ENCODE measurements at regions not wholly inside any gene's neighbourhood (a gene's known extent, or its start where the extent isn't known, plus 50 kb on each side); places are given as distances from the start of the nearest gene placed in this dataset.

DNA sequence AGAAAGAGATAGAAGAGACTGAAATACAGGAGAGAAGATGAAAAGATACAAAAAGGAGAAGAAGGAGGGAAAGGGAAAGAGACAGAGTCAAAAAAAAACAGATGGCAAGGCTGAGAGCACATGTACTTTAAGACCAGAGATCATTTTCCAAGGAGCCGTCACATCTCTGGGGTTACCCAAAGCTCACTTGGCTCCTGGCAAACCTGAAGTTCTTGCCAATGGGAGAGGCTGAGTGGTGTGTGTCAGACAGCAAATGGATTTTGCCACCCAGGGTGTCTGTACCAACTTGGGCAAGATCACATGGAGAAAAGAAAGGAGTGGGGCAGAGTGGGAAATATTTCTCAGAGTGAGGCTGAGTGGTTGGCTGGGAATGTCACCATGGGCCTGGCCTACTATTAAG, 219.3 kb upstream of the TNP1 start:
- Histone ChIP-seq H3K36me3 (ENCODE audit: control insufficient read depth, insufficient read depth, low read length) (no peaks in the 10 kb centered on the region), H3K27me3 (ENCODE audit: control insufficient read depth, insufficient read depth, low read length) (no peaks in the 10 kb centered on the region), H3K9me3 (ENCODE audit: control insufficient read depth, insufficient read depth, low read depth, low read length) (no peaks in the 10 kb centered on the region), H3K4me3 (ENCODE audit: low read depth in 2 of 2, low read length in 2 of 2) (no peak overlapping the region), H3K27ac (ENCODE audit: low read length) (no peak overlapping the region), H3K4me1 (ENCODE audit: control insufficient read depth, insufficient read depth, low read length) (no peaks in the 10 kb centered on the region)
- no peak for TF ChIP-seq TCF7L2 (IDR thresholded peaks at IDR 0.05; ENCODE audit: low read depth, low read length)
- TF ChIP-seq, protein P1, sequence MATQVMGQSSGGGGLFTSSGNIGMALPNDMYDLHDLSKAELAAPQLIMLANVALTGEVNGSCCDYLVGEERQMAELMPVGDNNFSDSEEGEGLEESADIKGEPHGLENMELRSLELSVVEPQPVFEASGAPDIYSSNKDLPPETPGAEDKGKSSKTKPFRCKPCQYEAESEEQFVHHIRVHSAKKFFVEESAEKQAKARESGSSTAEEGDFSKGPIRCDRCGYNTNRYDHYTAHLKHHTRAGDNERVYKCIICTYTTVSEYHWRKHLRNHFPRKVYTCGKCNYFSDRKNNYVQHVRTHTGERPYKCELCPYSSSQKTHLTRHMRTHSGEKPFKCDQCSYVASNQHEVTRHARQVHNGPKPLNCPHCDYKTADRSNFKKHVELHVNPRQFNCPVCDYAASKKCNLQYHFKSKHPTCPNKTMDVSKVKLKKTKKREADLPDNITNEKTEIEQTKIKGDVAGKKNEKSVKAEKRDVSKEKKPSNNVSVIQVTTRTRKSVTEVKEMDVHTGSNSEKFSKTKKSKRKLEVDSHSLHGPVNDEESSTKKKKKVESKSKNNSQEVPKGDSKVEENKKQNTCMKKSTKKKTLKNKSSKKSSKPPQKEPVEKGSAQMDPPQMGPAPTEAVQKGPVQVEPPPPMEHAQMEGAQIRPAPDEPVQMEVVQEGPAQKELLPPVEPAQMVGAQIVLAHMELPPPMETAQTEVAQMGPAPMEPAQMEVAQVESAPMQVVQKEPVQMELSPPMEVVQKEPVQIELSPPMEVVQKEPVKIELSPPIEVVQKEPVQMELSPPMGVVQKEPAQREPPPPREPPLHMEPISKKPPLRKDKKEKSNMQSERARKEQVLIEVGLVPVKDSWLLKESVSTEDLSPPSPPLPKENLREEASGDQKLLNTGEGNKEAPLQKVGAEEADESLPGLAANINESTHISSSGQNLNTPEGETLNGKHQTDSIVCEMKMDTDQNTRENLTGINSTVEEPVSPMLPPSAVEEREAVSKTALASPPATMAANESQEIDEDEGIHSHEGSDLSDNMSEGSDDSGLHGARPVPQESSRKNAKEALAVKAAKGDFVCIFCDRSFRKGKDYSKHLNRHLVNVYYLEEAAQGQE (IDR thresholded peaks at IDR 0.05; ENCODE audit: insufficient read depth in 1 of 2, low read depth in 2 of 2, low read length in 1 of 2) = no peak
- TF ChIP-seq SIN3A (IDR thresholded peaks at IDR 0.05; ENCODE audit: borderline replicate concordance, insufficient read depth, low read depth, low read length) = no peak
- TF ChIP-seq, protein P2, sequence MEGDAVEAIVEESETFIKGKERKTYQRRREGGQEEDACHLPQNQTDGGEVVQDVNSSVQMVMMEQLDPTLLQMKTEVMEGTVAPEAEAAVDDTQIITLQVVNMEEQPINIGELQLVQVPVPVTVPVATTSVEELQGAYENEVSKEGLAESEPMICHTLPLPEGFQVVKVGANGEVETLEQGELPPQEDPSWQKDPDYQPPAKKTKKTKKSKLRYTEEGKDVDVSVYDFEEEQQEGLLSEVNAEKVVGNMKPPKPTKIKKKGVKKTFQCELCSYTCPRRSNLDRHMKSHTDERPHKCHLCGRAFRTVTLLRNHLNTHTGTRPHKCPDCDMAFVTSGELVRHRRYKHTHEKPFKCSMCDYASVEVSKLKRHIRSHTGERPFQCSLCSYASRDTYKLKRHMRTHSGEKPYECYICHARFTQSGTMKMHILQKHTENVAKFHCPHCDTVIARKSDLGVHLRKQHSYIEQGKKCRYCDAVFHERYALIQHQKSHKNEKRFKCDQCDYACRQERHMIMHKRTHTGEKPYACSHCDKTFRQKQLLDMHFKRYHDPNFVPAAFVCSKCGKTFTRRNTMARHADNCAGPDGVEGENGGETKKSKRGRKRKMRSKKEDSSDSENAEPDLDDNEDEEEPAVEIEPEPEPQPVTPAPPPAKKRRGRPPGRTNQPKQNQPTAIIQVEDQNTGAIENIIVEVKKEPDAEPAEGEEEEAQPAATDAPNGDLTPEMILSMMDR (IDR thresholded peaks at IDR 0.05) = no peak
- TF ChIP-seq POLR2AphosphoS5 (IDR thresholded peaks at IDR 0.05; ENCODE audit: low read depth, low read length) = no peak
- CTCF ChIA-PET = no interaction called here
- in situ Hi-C loops (cut with HindIII; ENCODE audit: low pct_unique_long_range_greater_than_20kb, low sequenced_read_pairs) = no loop called here
- BruUV-seq (replicated peaks) = no TSS peak
- POLR2A ChIA-PET = no interaction called here
- DNase-seq (ENCODE audit: low read depth, low spot score) (no peak), ATAC-seq (no peak)
- intact Hi-C loops (cut with micrococcal nuclease; ENCODE audit: unreplicated experiment) = no loop called here

DNA sequence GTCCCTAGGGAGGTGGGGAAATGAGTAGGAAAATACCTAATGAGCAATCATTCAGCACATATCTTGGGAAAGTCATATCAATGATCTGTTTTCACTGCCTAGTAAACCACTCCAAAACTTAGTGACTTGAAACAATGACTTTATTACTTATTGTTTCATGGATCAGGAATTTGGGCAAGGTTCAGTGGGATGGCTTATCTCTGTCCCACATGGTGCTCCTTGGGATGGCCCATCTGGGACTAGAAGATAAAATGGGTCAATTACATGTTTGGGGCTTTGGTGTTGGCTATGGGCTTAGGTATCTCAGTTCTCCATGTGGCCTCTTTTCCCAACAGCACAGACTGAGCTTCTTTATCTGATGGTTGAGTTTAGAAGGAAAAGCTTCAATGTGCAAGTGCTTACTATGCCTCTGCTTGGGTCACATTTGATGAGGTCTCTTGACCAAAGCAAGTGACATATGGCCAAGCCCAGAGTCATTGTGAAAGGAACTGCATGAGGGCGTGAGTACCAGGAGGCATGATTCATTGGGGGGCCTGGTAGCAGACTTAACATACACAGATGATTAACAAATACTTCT, 218.1 kb upstream of the TNP1 start:
- ATAC-seq (no peak), DNase-seq (ENCODE audit: low read depth, low spot score) (no peak)
- in situ Hi-C loops (cut with HindIII; ENCODE audit: low pct_unique_long_range_greater_than_20kb, low sequenced_read_pairs) = no loop called here
- Histone ChIP-seq H3K4me1 (ENCODE audit: control insufficient read depth, insufficient read depth, low read length) (no peaks in the 10 kb centered on the region), H3K27ac (ENCODE audit: low read length) (no peak overlapping the region), H3K36me3 (ENCODE audit: control insufficient read depth, insufficient read depth, low read length) (no peaks in the 10 kb centered on the region), H3K4me3 (ENCODE audit: low read depth in 2 of 2, low read length in 2 of 2) (no peak overlapping the region), H3K9me3 (ENCODE audit: control insufficient read depth, insufficient read depth, low read depth, low read length) (no peaks in the 10 kb centered on the region), H3K27me3 (ENCODE audit: control insufficient read depth, insufficient read depth, low read length) (no peaks in the 10 kb centered on the region)
- ChIA-PET CTCF (no interaction called here), POLR2A (no interaction called here)
- no peak for TF ChIP-seq POLR2AphosphoS5 (IDR thresholded peaks at IDR 0.05; ENCODE audit: low read depth, low read length)
- TF ChIP-seq TCF7L2 (IDR thresholded peaks at IDR 0.05; ENCODE audit: low read depth, low read length) = no peak
- TF ChIP-seq, protein P2 (IDR thresholded peaks at IDR 0.05) = no peak
- TF ChIP-seq, protein P1 (IDR thresholded peaks at IDR 0.05; ENCODE audit: insufficient read depth in 1 of 2, low read depth in 2 of 2, low read length in 1 of 2) = no peak
- TF ChIP-seq SIN3A (IDR thresholded peaks at IDR 0.05; ENCODE audit: borderline replicate concordance, insufficient read depth, low read depth, low read length) = no peak
- no TSS peak for BruUV-seq (replicated peaks)
- intact Hi-C loops (cut with micrococcal nuclease; ENCODE audit: unreplicated experiment) = no loop called here

Data from Panc1 (cell line).